NCI-H2196 treated with DMSO at 0.1 percent for 48 hours (cell line): ENCODE measurements at regions not wholly inside any gene's neighbourhood (a gene's known extent, or its start where the extent isn't known, plus 50 kb on each side); places are given as distances from the start of the nearest gene placed in this dataset.

Source experiments
- DNase-seq: peaks from one replicate; lab custom pipeline; 2025; ENCODE audit not compliant: unreplicated experiment; lab: John Stamatoyannopoulos, UW

DNA sequence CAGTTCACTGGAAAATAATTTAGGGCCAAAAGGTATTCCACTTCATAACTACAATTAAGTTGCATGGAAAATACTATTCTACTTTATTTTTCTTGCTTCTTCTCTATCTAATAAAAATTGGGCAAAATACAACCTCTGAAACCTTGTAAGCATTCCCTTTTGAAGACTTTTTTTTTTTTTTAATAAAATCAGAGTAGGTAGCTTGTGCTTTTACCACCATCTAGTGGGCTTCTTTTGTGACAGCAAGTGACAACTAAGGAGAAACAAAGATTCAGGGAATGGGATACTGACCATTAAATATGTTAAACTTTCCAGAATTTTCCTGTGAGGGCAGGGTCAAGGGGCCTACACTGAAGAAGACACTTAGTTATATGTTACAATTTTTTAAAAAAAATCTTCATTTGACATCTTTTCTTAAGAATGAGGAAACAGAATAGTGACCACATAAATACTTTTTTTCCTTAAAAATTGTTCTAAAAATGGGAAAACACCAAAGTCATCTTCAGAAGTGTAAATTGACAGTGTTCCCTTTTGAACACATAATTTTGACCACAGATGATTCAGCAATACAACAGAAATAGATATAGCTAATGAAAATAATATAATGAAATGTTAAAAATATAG, 1183.2 kb upstream of the ACVR2A start:
- DNase-seq: no peak

DNA sequence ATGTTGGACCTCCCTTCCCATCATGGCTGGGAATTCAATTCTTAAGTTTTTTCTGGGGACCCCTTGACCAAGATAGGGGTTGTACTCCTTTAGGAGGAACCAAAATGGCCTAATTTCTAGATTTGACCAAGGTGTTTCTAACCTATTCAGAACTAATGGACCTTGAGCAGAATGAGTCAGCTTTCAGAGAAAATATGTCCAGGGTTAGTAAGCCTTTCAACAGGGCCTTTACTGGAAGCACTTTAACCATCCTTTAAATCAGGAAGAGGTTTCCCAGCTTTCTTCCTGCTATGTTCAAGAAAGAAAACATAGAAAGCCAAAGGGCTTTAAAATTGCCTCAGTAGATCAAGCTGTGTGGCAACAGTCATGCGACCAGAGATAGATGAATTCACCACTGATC, 1184.9 kb upstream of the ACVR2A start:
- no peak for DNase-seq

DNA sequence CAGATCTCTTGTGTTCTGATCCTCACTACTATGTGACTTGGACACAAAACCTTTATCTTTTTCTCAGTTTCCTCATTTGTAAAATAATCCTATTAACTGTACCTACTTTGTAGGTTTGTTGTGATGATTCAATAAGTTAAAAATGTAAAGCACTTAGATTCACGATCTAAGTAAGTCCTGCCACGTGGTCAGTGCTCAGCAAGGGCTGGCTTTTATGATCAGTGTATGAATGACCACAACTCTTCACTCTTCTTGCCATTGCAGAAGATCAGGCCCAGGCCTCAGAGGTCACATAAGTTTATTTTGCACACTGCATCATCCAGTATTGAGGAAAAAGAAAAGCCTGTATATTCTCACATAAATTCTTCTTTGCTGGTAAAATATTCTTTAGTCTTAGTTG, 1192.5 kb upstream of the ACVR2A start:
- no peak for DNase-seq

- DNase-seq: no peak
These were observed 1193.5 kb upstream of the ACVR2A start for GRCh38 chr2:146651361-146651760.

DNA sequence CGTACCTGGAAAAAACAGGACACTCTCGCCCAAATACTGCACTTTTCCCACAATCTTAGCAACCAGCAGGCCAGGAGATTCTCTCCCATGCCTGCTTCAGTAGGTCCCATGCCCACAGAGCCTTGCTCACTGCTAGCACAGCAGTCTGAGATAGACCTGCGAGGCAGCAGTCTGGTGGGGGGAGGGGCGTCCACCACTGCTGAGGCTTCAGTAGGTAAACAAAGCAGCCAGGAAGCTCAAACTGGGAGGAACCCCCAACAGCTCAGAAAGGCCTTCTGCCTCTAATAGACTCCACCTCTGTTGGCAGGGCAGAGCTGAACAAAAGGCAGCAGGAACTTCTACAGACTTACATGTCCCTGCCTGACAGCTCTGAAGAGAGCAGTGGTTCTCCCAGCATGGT, 1202.8 kb upstream of the ACVR2A start:
- no peak for DNase-seq

DNA sequence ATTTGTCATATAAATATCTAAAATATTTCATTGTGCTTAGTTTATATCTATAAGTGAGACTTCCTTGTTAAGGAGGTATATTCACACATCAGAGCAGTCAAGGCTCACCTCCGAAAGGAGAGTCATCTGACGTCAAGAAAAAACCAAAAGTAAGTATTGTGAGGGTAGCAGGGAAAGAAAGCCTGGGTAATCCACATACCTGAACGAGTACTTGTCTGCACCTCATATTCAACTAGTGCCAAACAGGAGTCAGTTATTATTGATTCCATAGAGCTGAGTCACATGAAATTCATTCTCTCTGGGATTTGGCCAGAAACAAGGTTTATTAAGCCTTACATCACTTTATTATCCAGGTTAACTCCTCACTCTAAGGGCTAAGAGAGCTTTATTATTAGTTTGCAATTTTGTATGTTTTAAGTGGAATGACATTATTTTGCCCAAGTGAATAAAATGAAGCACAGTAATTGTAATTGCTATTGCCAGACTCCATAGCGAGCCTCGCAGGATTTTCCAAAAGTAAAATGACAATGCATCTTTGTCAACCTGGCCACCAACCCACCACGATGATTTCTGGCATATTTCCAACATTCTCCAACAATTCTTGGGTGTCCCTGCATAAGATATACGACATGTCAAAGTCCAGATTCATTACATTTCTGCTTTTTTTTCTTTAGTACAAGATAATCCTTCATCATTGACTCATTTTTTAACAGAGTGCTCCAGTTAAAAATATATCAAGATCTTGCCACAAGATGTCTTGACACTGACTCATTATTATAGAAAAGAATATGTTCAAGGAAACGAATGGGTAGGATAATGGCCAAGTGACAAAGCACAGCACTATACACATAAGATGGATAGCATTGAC, 1210.4 kb upstream of the ACVR2A start:
- no peak for DNase-seq

- no peak for DNase-seq
These were observed 1211.7 kb upstream of the ACVR2A start for GRCh38 chr2:146633159-146633558.

- DNase-seq: no peak
These were observed 1212.1 kb upstream of the ACVR2A start for GRCh38 chr2:146632707-146633106.

DNA sequence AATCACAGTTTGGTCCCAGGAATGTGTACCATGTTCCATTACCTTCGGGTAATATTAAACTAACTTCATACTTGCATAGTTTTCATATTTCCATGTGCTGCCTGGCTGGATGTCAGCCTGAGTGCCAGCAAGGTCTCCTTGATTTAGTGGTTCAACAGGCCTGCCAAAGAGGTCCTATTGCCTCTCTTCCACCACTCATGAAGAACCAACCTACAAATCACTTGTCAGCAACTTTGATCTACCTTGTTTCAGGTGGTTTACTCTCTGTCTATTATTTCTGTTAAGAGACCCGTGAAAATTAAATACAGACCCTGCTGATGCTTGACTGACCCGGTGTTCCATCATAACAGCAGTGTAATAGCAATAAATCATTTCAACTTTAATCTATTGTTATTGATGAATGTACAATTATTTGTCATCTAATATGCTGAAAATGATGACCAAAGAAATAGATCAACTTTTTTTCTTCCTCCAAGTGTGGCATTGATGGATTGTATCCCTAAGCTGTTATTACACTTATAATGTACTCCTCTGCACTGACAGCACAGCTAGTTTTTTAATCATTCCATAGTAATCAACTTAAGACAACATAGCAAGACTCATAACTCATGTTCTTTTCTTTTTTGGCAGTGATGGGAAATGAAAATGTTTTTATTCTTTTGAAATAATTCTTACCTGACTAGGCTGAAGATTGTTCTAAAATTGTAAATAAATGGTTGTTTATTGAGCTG, 1220.2 kb upstream of the ACVR2A start:
- no peak for DNase-seq

- DNase-seq: no peak
These were observed 1221.1 kb upstream of the ACVR2A start for GRCh38 chr2:146623771-146624170.

- no peak for DNase-seq
These were observed 1223.2 kb upstream of the ACVR2A start for GRCh38 chr2:146621656-146622055.

DNA sequence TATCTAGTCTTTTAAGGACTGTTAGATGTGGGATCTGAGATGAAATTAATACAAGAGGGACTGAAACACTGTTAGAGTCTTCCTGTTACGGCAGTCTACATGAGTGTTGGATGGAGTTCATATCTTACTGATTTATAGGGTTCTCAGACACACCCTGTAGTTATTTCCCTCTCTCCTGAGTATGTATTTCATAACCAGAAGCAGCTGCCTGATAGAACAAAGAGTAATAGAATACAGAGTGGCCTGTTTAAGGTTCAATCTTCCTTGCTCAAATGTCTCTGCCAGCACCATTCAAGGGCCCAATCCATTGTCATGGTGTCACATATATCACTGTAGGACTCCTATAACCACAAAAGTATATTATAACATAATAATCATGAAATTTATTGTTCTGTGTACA, 1229.1 kb upstream of the ACVR2A start:
- no peak for DNase-seq

- no peak for DNase-seq
These were observed 1236.3 kb upstream of the ACVR2A start for GRCh38 chr2:146608490-146608889.

GRCh38 chr2:146604521-146604920, 1240.3 kb upstream of the ACVR2A start:
- DNase-seq: no peak

- no peak for DNase-seq
These were observed 1242.0 kb upstream of the ACVR2A start for GRCh38 chr2:146602856-146603255.

- DNase-seq: no peak
These were observed 1242.4 kb upstream of the ACVR2A start for GRCh38 chr2:146602383-146602782.

DNA sequence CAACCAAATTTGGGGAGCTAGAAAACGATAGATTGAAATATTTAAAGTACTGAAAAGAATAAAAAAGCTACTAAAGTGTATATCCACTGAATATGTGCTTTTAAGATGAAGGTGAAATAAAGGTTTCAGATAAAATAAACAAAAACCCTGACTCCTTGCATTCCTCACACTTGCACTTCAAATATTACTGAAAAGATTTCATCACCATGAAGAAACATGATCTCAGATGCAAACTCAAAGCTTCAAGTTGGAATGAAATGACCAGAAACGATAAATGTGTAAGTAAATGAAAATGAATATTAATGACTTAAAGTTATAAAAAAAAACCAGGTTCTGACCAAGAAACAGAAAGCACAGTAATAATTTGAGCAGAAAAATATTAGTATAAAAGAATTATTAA, 1246.0 kb upstream of the ACVR2A start:
- no peak for DNase-seq

- DNase-seq: no peak
These were observed 1247.5 kb upstream of the ACVR2A start for GRCh38 chr2:146597291-146597690.

DNA sequence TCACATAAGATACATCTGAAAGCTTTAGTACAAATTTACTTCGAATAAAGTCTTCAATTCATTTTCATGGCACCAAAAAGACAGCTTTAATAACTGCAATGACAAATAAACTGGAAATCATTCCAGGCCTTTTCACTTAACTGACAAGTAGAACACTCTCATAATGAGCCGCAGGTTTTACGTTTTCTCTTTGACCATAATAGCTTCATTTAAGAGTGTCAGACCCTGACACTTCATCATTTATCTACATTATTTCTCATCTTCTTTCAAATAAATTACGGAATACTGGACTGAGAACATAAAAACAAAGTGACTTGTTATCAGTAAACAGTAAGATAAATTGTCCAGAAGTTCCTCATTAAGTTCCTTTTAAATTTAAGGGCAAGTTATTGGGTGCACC, 1252.9 kb upstream of the ACVR2A start:
- no peak for DNase-seq

- no peak for DNase-seq
These were observed 1257.5 kb upstream of the ACVR2A start for GRCh38 chr2:146587291-146587713.

DNA sequence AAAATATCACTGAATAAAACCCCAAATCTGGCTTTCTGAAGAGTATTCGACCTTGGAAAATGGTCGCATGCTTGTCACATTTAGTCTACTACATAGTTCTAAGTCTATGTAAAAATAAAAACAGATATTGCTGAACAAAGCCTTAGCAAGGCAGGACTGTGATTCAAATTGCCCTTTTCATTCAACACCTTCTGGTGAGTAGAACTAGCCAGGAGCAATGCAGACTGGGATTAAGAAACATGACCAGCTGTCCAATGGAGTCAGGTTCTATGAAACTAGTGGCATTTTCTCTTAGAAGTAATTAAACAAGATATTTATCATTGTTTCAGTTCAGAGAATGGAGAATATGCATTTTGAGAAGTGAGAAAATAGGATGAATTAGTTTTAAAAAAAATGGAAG, 1260.5 kb upstream of the ACVR2A start:
- DNase-seq: no peak
